D721Med (cell line): ENCODE measurements at regions not wholly inside any gene's neighbourhood (a gene's known extent, or its start where the extent isn't known, plus 50 kb on each side); places are given as distances from the start of the nearest gene placed in this dataset.

Experiments used
- DNase-seq: peaks from one replicate; pipeline ENCODE4 v3.0.0; 2011; ENCODE audit warnings: low spot score; ENCODE audit not compliant: insufficient read length
- FAIRE-seq: peaks from 2 replicates; lab custom pipeline; 2011; peaks lifted over from hg19 to GRCh38; lab: Jason Lieb, UNC
- CTCF ChIP-seq: IDR thresholded peaks from 2 replicates; pipeline ENCODE4 v1.5.1; 2012; ENCODE audit warnings: mild to moderate bottlenecking, control low read depth; ENCODE audit not compliant: insufficient read depth; ENCODE audit errors: missing control alignments

GRCh38 chr7:42687211-42688055, 224.4 kb downstream of the C7orf25 start:
- TF ChIP-seq CTCF, result no peak
- DNase-seq (no peak), FAIRE-seq (no peak)

- DNase-seq (no peak), FAIRE-seq (no peak)
- no peak for TF ChIP-seq CTCF
Measured at GRCh38 chr7:42686594-42687156, 225.2 kb downstream of the C7orf25 start.

GRCh38 chr7:42685911-42686310, 226.0 kb downstream of the C7orf25 start:
- TF ChIP-seq CTCF, result no peak
- no peak for DNase-seq
- FAIRE-seq, result no peak

GRCh38 chr7:42677751-42678699, 233.8 kb downstream of the C7orf25 start:
- no peak for TF ChIP-seq CTCF
- DNase-seq, result no peak
- no peak for FAIRE-seq

GRCh38 chr7:42674541-42674940, 237.3 kb downstream of the C7orf25 start:
- TF ChIP-seq CTCF, result no peak
- FAIRE-seq (no peak), DNase-seq (no peak)

- FAIRE-seq (no peak), DNase-seq (no peak)
- no peak for TF ChIP-seq CTCF
Measured at GRCh38 chr7:42673951-42674350, 237.9 kb downstream of the C7orf25 start.
